Endodermal cell (in vitro differentiated cells): ENCODE measurements at regions not wholly inside any gene's neighbourhood (a gene's known extent, or its start where the extent isn't known, plus 50 kb on each side); places are given as distances from the start of the nearest gene placed in this dataset.

Experiments
- DNase-seq: peaks from one replicate; pipeline ENCODE4 v3.0.0-alpha.2; 2017
- H3K27ac ChIP-seq: 2 replicates; pipeline ENCODE4 v1.5.1; 2013; ENCODE audit warnings: mild to moderate bottlenecking, low read depth, low read length, moderate library complexity
- H3K27me3 ChIP-seq: 2 replicates; pipeline ENCODE4 v1.6.1; 2013; ENCODE audit warnings: mild to moderate bottlenecking, low read length, moderate library complexity; ENCODE audit not compliant: insufficient read depth, control insufficient read depth, poor library complexity, severe bottlenecking
- H3K36me3 ChIP-seq: 2 replicates; pipeline ENCODE4 v1.7.0; 2013; ENCODE audit warnings: mild to moderate bottlenecking, low read length, moderate library complexity; ENCODE audit not compliant: control insufficient read depth, insufficient read depth
- H3K4me1 ChIP-seq: one replicate; pipeline ENCODE4 v1.7.0; 2013; ENCODE audit warnings: low read length; ENCODE audit not compliant: control insufficient read depth, insufficient read depth
- H3K4me3 ChIP-seq: 2 replicates; pipeline ENCODE4 v1.5.1; 2013; ENCODE audit warnings: mild to moderate bottlenecking, low read length, moderate library complexity
- H3K9ac ChIP-seq: 2 replicates; pipeline ENCODE4 v1.6.1; 2013; ENCODE audit warnings: mild to moderate bottlenecking, low read length, moderate library complexity; ENCODE audit not compliant: poor library complexity, severe bottlenecking; ENCODE audit errors: extremely low read depth
- H3K9me3 ChIP-seq: 2 replicates; pipeline ENCODE4 v1.6.1; 2013; ENCODE audit warnings: mild to moderate bottlenecking, low read length, moderate library complexity; ENCODE audit not compliant: control insufficient read depth
- H3K27ac Mint-ChIP-seq: 2 replicates; pipeline ENCODE4 v1.8.0; 2020; ENCODE audit warnings: mixed read lengths
- H3K27me3 Mint-ChIP-seq: 2 replicates; pipeline ENCODE4 v1.8.0; 2021; ENCODE audit warnings: mild to moderate bottlenecking, mixed read lengths; ENCODE audit not compliant: insufficient read depth
- H3K36me3 Mint-ChIP-seq: 2 replicates; pipeline ENCODE4 v1.8.0; 2020; ENCODE audit warnings: low read depth, mixed read lengths
- H3K4me1 Mint-ChIP-seq: 2 replicates; pipeline ENCODE4 v1.8.0; 2020; ENCODE audit warnings: mixed read lengths
- H3K4me3 Mint-ChIP-seq: 2 replicates; pipeline ENCODE4 v1.8.0; 2020; ENCODE audit warnings: mild to moderate bottlenecking, moderate library complexity, mixed read lengths
- H3K9me3 Mint-ChIP-seq: 2 replicates; pipeline ENCODE4 v1.8.0; 2020; ENCODE audit warnings: mild to moderate bottlenecking, mixed read lengths
- CTCF ChIP-seq: fragments of 200-600 bp; sonication (generic); conservative IDR thresholded peaks from 2 replicates; pipeline ENCODE4 v1.5.0; 2021; ENCODE audit warnings: antibody characterized with exemption, mild to moderate bottlenecking
- WGBS, 2 experiments: methylation state at CpG; one replicate each; pipeline versions ENCODE4 v1.1.5 to v1.1.7; 2013; ENCODE audit warnings: missing lambda C conversion rate in 2 of 2, mixed read lengths in 1 of 2; ENCODE audit not compliant: insufficient coverage in 1 of 2, insufficient read length in 1 of 2; 5-methylcytosine and 5-hydroxymethylcytosine counted together

- no peak for DNase-seq
- Mint-ChIP-seq H3K27me3 (peaks cover 1% of the 10 kb centered on the region), H3K36me3 (no peaks in the 10 kb centered on the region), H3K4me3 (no peak overlapping the region), H3K27ac (no peak overlapping the region), H3K4me1 (no peaks in the 10 kb centered on the region), H3K9me3 (peaks cover 11% of the 10 kb centered on the region)
- H3K4me1 ChIP-seq = no peaks in the 10 kb centered on the region
- H3K27me3 ChIP-seq = no peaks in the 10 kb centered on the region
- no peaks in the 10 kb centered on the region for H3K9me3 ChIP-seq
- WGBS, 2 experiments = 89 to 95% methylated on average over 7 to 9 of the region's 9 CpGs
- H3K4me3 ChIP-seq = no peak overlapping the region
- no peaks in the 10 kb centered on the region for H3K36me3 ChIP-seq
- H3K9ac ChIP-seq = no peak overlapping the region
- no peak for TF ChIP-seq CTCF
- no peak overlapping the region for H3K27ac ChIP-seq
Measured at GRCh38 chr2:235343156-235343774, 150.6 kb upstream of the AGAP1 start.

GRCh38 chr2:235343869-235344268, 150.0 kb upstream of the AGAP1 start:
- Mint-ChIP-seq H3K27me3 (peaks cover 1% of the 10 kb centered on the region), H3K36me3 (no peaks in the 10 kb centered on the region), H3K9me3 (peaks cover 6% of the 10 kb centered on the region), H3K4me1 (no peaks in the 10 kb centered on the region), H3K4me3 (no peak overlapping the region), H3K27ac (no peak overlapping the region)
- H3K27me3 ChIP-seq = no peaks in the 10 kb centered on the region
- H3K4me1 ChIP-seq = no peaks in the 10 kb centered on the region
- H3K36me3 ChIP-seq = no peaks in the 10 kb centered on the region
- no peak for TF ChIP-seq CTCF
- no peak overlapping the region for H3K27ac ChIP-seq
- H3K4me3 ChIP-seq = no peak overlapping the region
- no peak overlapping the region for H3K9ac ChIP-seq
- WGBS, 2 experiments = 84 to 90% methylated on average over 6 to 10 of the region's 10 CpGs
- no peaks in the 10 kb centered on the region for H3K9me3 ChIP-seq
- no peak for DNase-seq

GRCh38 chr2:235345745-235346144, 148.1 kb upstream of the AGAP1 start:
- H3K27me3 Mint-ChIP-seq = peaks cover 3% of the 10 kb centered on the region
- no peaks in the 10 kb centered on the region for H3K36me3 Mint-ChIP-seq
- Histone ChIP-seq H3K9me3 (no peaks in the 10 kb centered on the region), H3K36me3 (no peaks in the 10 kb centered on the region), H3K27ac (no peak overlapping the region), H3K4me1 (no peaks in the 10 kb centered on the region), H3K27me3 (no peaks in the 10 kb centered on the region), H3K4me3 (no peak overlapping the region), H3K9ac (no peak overlapping the region)
- peaks cover 6% of the 10 kb centered on the region for H3K9me3 Mint-ChIP-seq
- DNase-seq = no peak
- no peaks in the 10 kb centered on the region for H3K4me1 Mint-ChIP-seq
- no peak overlapping the region for H3K4me3 Mint-ChIP-seq
- no peak overlapping the region for H3K27ac Mint-ChIP-seq
- WGBS, 2 experiments = 88 to 97% methylated on average over 1 of the region's 1 CpG
- TF ChIP-seq CTCF = no peak
